Omental fat pad (tissue), 3 donors: ENCODE measurements at regions not wholly inside any gene's neighbourhood (a gene's known extent, or its start where the extent isn't known, plus 50 kb on each side); places are given as distances from the start of the nearest gene placed in this dataset.

Source experiments
- ATAC-seq: fragments of 150-250 bp; one replicate; pipeline ENCODE4 v1.9.1; 2016; ENCODE audit warnings: mild to moderate bottlenecking, moderate library complexity; ENCODE audit not compliant: low FRiP score
- DNase-seq: peaks from one replicate; pipeline ENCODE4 v3.0.0-alpha.2; 2019; ENCODE audit warnings: low spot score
- CTCF ChIP-seq, 3 donors: fragments of 450-650 bp; IDR thresholded peaks; one replicate each; pipeline ENCODE4 v1.5.1; 2016 to 2017; ENCODE audit warnings: antibody characterized with exemption in 3 of 3, mild to moderate bottlenecking in 3 of 3, moderate library complexity in 2 of 3

DNA sequence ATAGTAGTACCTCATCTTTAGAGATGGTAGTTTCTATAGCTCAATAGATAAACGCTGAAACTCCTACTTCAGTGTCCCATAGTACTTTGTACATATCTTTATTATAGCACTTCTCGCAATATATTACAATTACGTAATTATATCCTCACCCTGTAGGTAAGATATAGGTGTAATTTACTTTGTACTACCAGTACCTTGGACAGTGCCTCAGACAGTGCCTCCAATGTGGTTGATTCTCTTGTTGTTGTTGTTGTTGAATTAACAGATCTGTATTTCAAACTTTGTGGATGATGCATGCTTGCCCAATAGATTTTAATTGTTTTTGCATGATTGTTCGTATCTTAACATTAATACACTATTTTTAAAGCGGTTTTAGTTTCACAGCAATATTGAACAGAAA lies 188.6 kb downstream of the ARL6IP6 start:
- no peak for TF ChIP-seq CTCF (IDR thresholded peaks at IDR 0.05)
- DNase-seq = no peak
- no peak for ATAC-seq

- ATAC-seq = no peak
Observed at GRCh38 chr2:152894051-152894450, 175.6 kb downstream of the ARL6IP6 start.

DNA sequence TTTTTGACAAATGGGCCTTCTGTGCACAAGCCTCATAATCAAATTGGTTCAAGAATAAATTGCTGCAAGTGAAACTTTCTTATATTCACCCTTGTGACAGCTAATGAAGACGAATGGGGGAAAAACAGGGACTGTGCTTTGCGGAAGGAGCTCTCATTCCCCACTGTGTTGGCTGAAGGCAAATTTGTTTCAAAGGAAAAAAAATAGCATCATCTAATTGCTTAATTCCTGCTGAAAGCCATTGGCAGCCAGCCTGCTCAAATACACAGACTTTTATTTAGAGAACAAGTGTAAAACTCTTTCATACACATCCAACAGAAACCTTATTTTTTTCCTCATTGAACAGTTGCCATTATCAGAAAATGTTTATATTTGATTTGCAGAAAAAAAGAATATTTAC lies 172.3 kb downstream of the ARL6IP6 start:
- DNase-seq (no peak), ATAC-seq (no peak)
- no peak for TF ChIP-seq CTCF (IDR thresholded peaks at IDR 0.05)

More at GRCh38 chr2:152894051-152894450, 175.6 kb downstream of the ARL6IP6 start:
- no peak for DNase-seq
- no peak for TF ChIP-seq CTCF (IDR thresholded peaks at IDR 0.05)

GRCh38 chr2:152883951-152884487 lies 165.6 kb downstream of the ARL6IP6 start:
- no peak for TF ChIP-seq CTCF (IDR thresholded peaks at IDR 0.05)
- no peak for DNase-seq
- no peak for ATAC-seq

DNA sequence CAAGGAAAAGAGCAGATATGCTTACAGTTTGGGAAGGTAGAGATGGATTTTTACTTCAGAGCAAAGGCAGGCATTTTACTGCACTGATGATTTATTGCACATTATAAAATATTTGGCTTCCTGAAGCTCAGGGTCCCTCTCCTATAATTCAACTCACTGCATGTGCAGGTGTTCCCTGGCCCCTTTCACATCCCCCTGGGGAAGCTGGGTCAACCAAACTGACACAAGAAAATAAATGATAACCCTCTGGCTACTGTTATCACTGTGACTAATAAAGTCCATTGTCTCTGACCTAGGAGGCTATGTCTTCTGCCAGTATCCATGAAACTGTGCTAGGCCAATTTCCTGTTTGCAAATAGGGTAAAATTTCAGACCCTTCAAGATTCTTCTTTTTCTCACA lies 163.1 kb downstream of the ARL6IP6 start:
- DNase-seq (no peak), ATAC-seq (no peak)
- no peak for TF ChIP-seq CTCF (IDR thresholded peaks at IDR 0.05)

GRCh38 chr2:152879275-152879674 lies 160.9 kb downstream of the ARL6IP6 start:
- no peak for TF ChIP-seq CTCF (IDR thresholded peaks at IDR 0.05)
- no peak for ATAC-seq
- no peak for DNase-seq
